BLaER1 treated with 17β-estradiol and CSF1 and Interleukin-3, amounts not matched to agents 10 nM and 100 nM (cell line): ENCODE measurements at regions not wholly inside any gene's neighbourhood (a gene's known extent, or its start where the extent isn't known, plus 50 kb on each side); places are given as distances from the start of the nearest gene placed in this dataset.

Source experiments
- H3K27ac ChIP-seq, 11 experiments: shearing (Covaris generic); formaldehyde crosslinking; 2 replicates each; pipeline ENCODE4 v1.8.1; 2022
- H3K27me3 ChIP-seq, 11 experiments: shearing (Covaris generic); formaldehyde crosslinking; 2 replicates each; pipeline ENCODE4 v1.8.1; 2022
- H3K36me3 ChIP-seq, 11 experiments: shearing (Covaris generic); formaldehyde crosslinking; 2 replicates each; pipeline ENCODE4 v1.8.1; 2022
- H3K4me1 ChIP-seq, 10 experiments: shearing (Covaris generic); formaldehyde crosslinking; 2 replicates each; pipeline ENCODE4 v1.8.1; 2022
- H3K4me2 ChIP-seq, 11 experiments: shearing (Covaris generic); formaldehyde crosslinking; 2 replicates each; pipeline ENCODE4 v1.8.1; 2022
- H3K4me3 ChIP-seq, 10 experiments: shearing (Covaris generic); formaldehyde crosslinking; 2 replicates each; pipeline ENCODE4 v1.8.1; 2022
- H3K9ac ChIP-seq, 11 experiments: shearing (Covaris generic); formaldehyde crosslinking; 2 replicates each; pipeline ENCODE4 v1.8.1; 2022
- H3K9me3 ChIP-seq, 11 experiments: shearing (Covaris generic); formaldehyde crosslinking; replicated peaks in 1 of 11; 2 replicates each; pipeline ENCODE4 v1.8.1; 2022
- H4K20me1 ChIP-seq, 11 experiments: shearing (Covaris generic); formaldehyde crosslinking; 2 replicates each; pipeline ENCODE4 v1.8.1; 2022
- Cebpa-rat ChIP-seq, 11 experiments: shearing (Covaris generic); IDR thresholded peaks; 2 replicates each; pipeline ENCODE4 v1.8.1; 2022

DNA sequence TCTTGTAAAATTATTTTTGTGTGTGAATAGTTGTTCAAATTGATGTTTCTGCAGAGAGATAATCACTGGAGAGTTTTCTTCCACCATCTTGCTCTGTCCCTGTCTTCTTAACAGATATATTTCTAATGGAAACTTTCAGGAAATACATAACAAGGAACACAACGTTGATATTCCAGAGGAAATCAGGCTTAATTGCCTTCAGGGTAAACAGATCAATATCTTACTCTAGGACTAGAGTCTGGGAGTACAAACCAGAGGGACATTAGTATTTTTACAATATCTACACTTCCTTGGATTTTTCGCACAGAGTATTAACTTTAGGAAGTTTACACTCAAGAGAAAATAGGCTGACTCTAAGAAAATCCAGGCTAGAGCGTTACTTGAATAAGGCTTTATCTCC is 159.1 kb downstream of the PFKFB3 start:
- TF ChIP-seq Cebpa-rat (IDR thresholded peaks at IDR 0.05) = no peak
- no peaks in the 10 kb centered on the region for H4K20me1 ChIP-seq
- peaks cover 0 to 9% (median 6%) of the 10 kb centered on the region in 10 experiments; a peak in 10 of 20 replicates for H3K4me1 ChIP-seq
- H3K4me3 ChIP-seq = no peak overlapping the region
- H3K9ac ChIP-seq = no peak overlapping the region
- H3K27ac ChIP-seq = no peak overlapping the region
- no peak overlapping the region for H3K4me2 ChIP-seq
- peaks cover 20 to 54% (median 34%) of the 10 kb centered on the region in 11 experiments for H3K9me3 ChIP-seq
- H3K36me3 ChIP-seq = peaks cover 0 to 5% (median 0%) of the 10 kb centered on the region in 11 experiments; a peak in 2 of 22 replicates
- no peaks in the 10 kb centered on the region for H3K27me3 ChIP-seq

DNA sequence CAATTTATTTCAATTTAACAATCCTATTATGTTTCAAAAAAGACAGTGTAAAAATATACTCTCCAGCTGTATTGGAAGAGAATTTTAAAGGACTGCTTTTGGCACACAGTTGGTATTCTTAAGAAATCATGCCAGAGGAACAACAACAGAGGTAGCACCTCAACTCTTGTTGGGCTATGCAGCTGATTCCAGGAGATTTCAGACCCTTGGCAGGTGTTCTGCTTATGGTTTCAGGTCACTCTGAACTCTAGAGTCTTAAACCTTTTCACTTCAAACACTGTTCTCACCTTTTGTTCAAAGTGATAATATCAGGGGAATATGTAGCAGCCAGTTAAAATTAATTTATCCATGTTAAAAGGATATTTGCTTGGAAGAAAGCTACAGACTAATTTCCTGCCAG is 160.1 kb downstream of the PFKFB3 start:
- no peak overlapping the region for H3K27ac ChIP-seq
- H4K20me1 ChIP-seq = no peaks in the 10 kb centered on the region
- H3K4me1 ChIP-seq = peaks cover 0 to 9% (median 6%) of the 10 kb centered on the region in 10 experiments; a peak in 10 of 20 replicates
- H3K9me3 ChIP-seq = peaks cover 20 to 58% (median 34%) of the 10 kb centered on the region in 11 experiments
- 0 out of 22 replicates have a peak overlapping the region, but pooled peaks of 1 of the 11 experiments have one; percentile 35 for H3K4me2 ChIP-seq
- H3K9ac ChIP-seq = no peak overlapping the region
- H3K4me3 ChIP-seq = no peak overlapping the region
- no peaks in the 10 kb centered on the region for H3K27me3 ChIP-seq
- no peak for TF ChIP-seq Cebpa-rat (IDR thresholded peaks at IDR 0.05)
- H3K36me3 ChIP-seq = peaks cover 0 to 5% (median 0%) of the 10 kb centered on the region in 11 experiments; a peak in 3 of 22 replicates

DNA sequence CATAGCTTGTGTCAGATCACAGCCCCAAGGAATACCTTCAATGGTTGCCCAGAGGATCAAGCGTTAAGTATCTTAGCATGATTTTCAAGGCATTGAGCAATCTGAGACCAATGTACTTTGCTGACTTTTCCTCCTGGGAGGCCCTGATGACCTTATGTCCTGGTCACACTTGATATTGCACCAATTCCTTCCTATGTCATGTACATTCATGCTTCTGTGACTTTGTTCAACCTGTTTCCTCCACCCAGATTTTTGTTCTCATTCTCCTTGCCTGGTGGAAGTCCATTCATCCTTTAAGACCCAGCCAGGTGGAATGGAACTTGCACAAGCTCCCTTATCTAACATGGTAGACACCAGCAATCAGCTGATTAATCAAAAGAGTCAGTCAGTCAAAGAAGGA is 160.8 kb downstream of the PFKFB3 start:
- peak overlapping the region in 8 of 11 experiments; percentile 1 to 48 (median 24); a peak in 10 of 22 replicates for H3K4me2 ChIP-seq
- peaks cover 0 to 9% (median 6%) of the 10 kb centered on the region in 10 experiments; a peak in 10 of 20 replicates for H3K4me1 ChIP-seq
- no peaks in the 10 kb centered on the region for H4K20me1 ChIP-seq
- peaks cover 0 to 5% (median 0%) of the 10 kb centered on the region in 11 experiments; a peak in 3 of 22 replicates for H3K36me3 ChIP-seq
- H3K27ac ChIP-seq = no peak overlapping the region
- H3K9me3 ChIP-seq = peaks cover 16 to 53% (median 31%) of the 10 kb centered on the region in 11 experiments; a peak in 21 of 22 replicates
- H3K9ac ChIP-seq = no peak overlapping the region
- 0 out of 22 replicates have a peak, but pooled peaks of 1 of the 11 experiments have one; percentile 23 for TF ChIP-seq Cebpa-rat (IDR thresholded peaks at IDR 0.05)
- no peak overlapping the region for H3K4me3 ChIP-seq
- H3K27me3 ChIP-seq = no peaks in the 10 kb centered on the region

DNA sequence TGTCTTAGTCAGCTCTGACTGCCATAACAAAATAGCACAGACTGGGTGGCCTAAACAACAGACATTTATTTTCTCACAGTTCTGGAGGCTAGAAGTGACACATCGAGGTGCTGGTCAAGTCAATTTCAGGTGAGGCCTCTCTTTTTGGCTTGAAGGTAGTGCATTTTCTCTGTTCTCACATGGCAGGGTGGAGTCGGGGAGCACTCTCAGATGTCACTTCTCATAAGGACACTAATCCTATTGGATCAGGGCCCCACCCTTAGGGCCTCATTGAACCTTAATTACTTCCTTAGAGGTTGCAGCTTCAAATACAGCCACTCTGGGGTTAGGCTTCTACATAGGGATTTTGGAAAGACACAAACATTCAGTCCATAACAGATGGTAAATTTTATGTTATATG is 161.6 kb downstream of the PFKFB3 start:
- no peak for TF ChIP-seq Cebpa-rat (IDR thresholded peaks at IDR 0.05)
- H3K36me3 ChIP-seq = peaks cover 0 to 5% (median 0%) of the 10 kb centered on the region in 11 experiments; a peak in 3 of 22 replicates
- H3K4me2 ChIP-seq = no peak overlapping the region
- peaks cover 0 to 12% (median 7%) of the 10 kb centered on the region in 10 experiments; a peak in 13 of 20 replicates for H3K4me1 ChIP-seq
- H4K20me1 ChIP-seq = no peaks in the 10 kb centered on the region
- no peaks in the 10 kb centered on the region for H3K27me3 ChIP-seq
- peaks cover 16 to 45% (median 24%) of the 10 kb centered on the region in 11 experiments; a peak in 21 of 22 replicates for H3K9me3 ChIP-seq
- H3K4me3 ChIP-seq = no peak overlapping the region
- no peak overlapping the region for H3K27ac ChIP-seq
- no peak overlapping the region for H3K9ac ChIP-seq

DNA sequence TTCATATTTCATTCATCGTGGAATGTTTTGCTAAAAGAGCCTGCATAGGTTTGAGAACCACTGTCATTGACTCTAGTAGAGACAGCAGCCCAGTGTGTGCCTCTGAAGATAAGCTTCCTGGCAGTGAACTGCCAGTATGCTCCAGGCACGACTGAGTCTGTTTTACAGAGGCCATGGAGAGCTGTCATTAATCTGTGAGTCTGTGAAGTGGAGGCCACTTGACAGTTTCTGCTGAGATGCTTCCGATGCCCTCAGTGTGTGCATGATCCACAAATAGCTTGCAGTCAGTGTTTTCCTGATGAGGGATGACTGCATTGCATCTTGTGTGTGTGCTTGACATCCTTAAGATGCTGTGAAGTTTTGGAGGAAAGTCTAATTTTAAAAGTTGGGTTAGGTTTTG is 162.2 kb downstream of the PFKFB3 start:
- Histone ChIP-seq H3K4me3 (no peak overlapping the region), H3K27me3 (no peaks in the 10 kb centered on the region), H3K4me2 (no peak overlapping the region), H4K20me1 (no peaks in the 10 kb centered on the region), H3K9ac (no peak overlapping the region), H3K9me3 (peaks cover 14 to 39% (median 21%) of the 10 kb centered on the region in 11 experiments; a peak in 20 of 22 replicates), H3K27ac (no peak overlapping the region), H3K4me1 (peaks cover 0 to 14% (median 7%) of the 10 kb centered on the region in 10 experiments; a peak in 13 of 20 replicates), H3K36me3 (peaks cover 0 to 5% (median 0%) of the 10 kb centered on the region in 11 experiments; a peak in 3 of 22 replicates)
- TF ChIP-seq Cebpa-rat (IDR thresholded peaks at IDR 0.05) = no peak

DNA sequence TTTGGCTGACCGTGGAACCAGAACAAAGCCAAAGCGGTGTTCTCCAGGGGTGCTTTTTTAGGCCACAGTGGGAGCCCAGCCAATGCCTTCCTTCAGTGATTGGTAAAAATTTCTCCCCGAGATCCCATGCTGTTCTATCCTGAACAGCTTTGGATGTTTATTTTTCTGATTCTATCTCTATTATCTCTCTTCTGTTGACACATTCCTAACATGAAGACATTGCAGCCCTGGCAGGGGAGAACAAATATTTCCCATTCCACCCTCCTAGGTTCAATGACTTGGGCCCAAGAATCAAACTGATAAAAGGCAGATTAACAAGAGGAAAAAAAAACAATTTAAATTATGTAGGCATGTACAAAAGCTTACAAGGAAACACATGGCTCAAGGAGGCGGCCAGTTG is 162.7 kb downstream of the PFKFB3 start:
- Histone ChIP-seq H3K9ac (no peak overlapping the region), H3K9me3 (peaks cover 11 to 34% (median 16%) of the 10 kb centered on the region in 11 experiments; a peak in 20 of 22 replicates), H3K4me3 (no peak overlapping the region), H3K36me3 (peaks cover 0 to 5% (median 0%) of the 10 kb centered on the region in 11 experiments; a peak in 3 of 22 replicates), H3K4me2 (no peak overlapping the region), H3K27ac (no peak overlapping the region), H3K4me1 (peaks cover 0 to 14% (median 7%) of the 10 kb centered on the region in 10 experiments; a peak in 13 of 20 replicates), H3K27me3 (no peaks in the 10 kb centered on the region), H4K20me1 (no peaks in the 10 kb centered on the region)
- no peak for TF ChIP-seq Cebpa-rat (IDR thresholded peaks at IDR 0.05)
